Smooth muscle cell (in vitro differentiated cells): ENCODE measurements at regions not wholly inside any gene's neighbourhood (a gene's known extent, or its start where the extent isn't known, plus 50 kb on each side); places are given as distances from the start of the nearest gene placed in this dataset.
A peak's percentile ranks its signal among the peaks of the same experiment; 100 is the strongest.

ENCODE experiments used
- DNase-seq: peaks from one replicate; lab custom pipeline; 2025; ENCODE audit not compliant: unreplicated experiment; lab: John Stamatoyannopoulos, UW
- H2AFZ ChIP-seq: fragments of 200-600 bp; sonication (generic); 2 replicates; pipeline ENCODE4 v1.6.0; 2016; ENCODE audit warnings: antibody characterized with exemption, low read depth, mild to moderate bottlenecking
- H3F3A ChIP-seq: fragments of 200-600 bp; sonication (generic); 2 replicates; pipeline ENCODE4 v1.6.0; 2017; ENCODE audit warnings: antibody characterized with exemption, low read depth
- H3K27ac ChIP-seq: fragments of 200-600 bp; sonication (generic); 2 replicates; pipeline ENCODE4 v1.5.1; 2016; ENCODE audit warnings: low read depth, mild to moderate bottlenecking
- H3K27me3 ChIP-seq: fragments of 200-600 bp; sonication (generic); 2 replicates; pipeline ENCODE4 v1.6.1; 2016; ENCODE audit warnings: low read depth, mild to moderate bottlenecking
- H3K36me3 ChIP-seq: fragments of 200-600 bp; sonication (generic); 2 replicates; pipeline ENCODE4 v1.5.1; 2016; ENCODE audit warnings: low read depth
- H3K4me1 ChIP-seq: fragments of 200-600 bp; sonication (generic); 2 replicates; pipeline ENCODE4 v1.5.1; 2016; ENCODE audit warnings: low read depth
- H3K4me2 ChIP-seq: fragments of 200-600 bp; sonication (generic); 2 replicates; pipeline ENCODE4 v1.6.0; 2016; ENCODE audit warnings: mild to moderate bottlenecking
- H3K4me3 ChIP-seq: fragments of 200-600 bp; sonication (generic); 2 replicates; pipeline ENCODE4 v1.5.1; 2016; ENCODE audit warnings: mild to moderate bottlenecking
- H3K79me2 ChIP-seq: fragments of 200-600 bp; sonication (generic); 2 replicates; pipeline ENCODE4 v1.6.0; 2016; ENCODE audit warnings: low read depth, mild to moderate bottlenecking
- H3K9ac ChIP-seq: fragments of 200-600 bp; sonication (generic); 2 replicates; pipeline ENCODE4 v1.6.0; 2016; ENCODE audit warnings: low read depth
- H3K9me3 ChIP-seq: fragments of 200-600 bp; sonication (generic); replicated peaks from 2 replicates; pipeline ENCODE4 v1.5.1; 2016; ENCODE audit warnings: low read depth
- H4K20me1 ChIP-seq: fragments of 200-600 bp; sonication (generic); 2 replicates; pipeline ENCODE4 v1.6.0; 2016; ENCODE audit warnings: low read depth
- CTCF ChIP-seq: fragments of 200-600 bp; sonication (generic); IDR thresholded peaks from 2 replicates; pipeline ENCODE4 v1.5.1; 2017; ENCODE audit warnings: borderline replicate concordance, mild to moderate bottlenecking, antibody characterized with exemption; ENCODE audit not compliant: insufficient read depth, poor library complexity, severe bottlenecking
- WGBS: methylation state at CpG from one replicate; pipeline ENCODE4 v1.1.7; 2016; ENCODE audit warnings: low lambda C conversion rate; 5-methylcytosine and 5-hydroxymethylcytosine counted together

DNA sequence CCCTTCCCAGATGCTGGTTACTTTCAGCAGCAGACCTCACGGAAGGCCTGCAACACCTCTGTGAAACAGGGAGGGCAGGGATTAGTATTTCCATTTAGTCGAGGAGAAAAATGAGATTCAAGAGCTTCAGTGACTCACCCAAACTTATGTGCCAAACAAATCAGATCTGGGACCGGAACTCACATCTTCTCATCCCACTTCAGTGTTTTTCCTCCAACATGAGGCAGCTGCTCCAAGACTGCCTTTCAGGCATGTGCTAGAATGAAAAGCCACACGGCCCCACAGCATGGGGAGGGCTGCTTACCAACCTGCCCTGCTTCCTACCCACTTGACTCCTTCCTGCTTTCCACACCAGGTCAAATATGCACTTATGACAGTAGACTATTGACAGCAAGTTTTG, 129.4 kb upstream of the SLC24A5 start:
- Histone ChIP-seq H3K36me3 (no peaks in the 10 kb centered on the region), H3K4me2 (no peak overlapping the region), H3K27me3 (no peaks in the 10 kb centered on the region), H3K4me3 (no peak overlapping the region), H3K9me3 (no peaks in the 10 kb centered on the region), H2AFZ (no peak overlapping the region), H3F3A (no peaks in the 10 kb centered on the region), H3K9ac (no peak overlapping the region), H3K79me2 (no peaks in the 10 kb centered on the region), H3K27ac (no peak overlapping the region), H4K20me1 (no peaks in the 10 kb centered on the region), H3K4me1 (peaks cover 15% of the 10 kb centered on the region)
- no peak for TF ChIP-seq CTCF
- no peak for DNase-seq
- WGBS: 72% methylated on average over 4 of the region's 4 CpGs

DNA sequence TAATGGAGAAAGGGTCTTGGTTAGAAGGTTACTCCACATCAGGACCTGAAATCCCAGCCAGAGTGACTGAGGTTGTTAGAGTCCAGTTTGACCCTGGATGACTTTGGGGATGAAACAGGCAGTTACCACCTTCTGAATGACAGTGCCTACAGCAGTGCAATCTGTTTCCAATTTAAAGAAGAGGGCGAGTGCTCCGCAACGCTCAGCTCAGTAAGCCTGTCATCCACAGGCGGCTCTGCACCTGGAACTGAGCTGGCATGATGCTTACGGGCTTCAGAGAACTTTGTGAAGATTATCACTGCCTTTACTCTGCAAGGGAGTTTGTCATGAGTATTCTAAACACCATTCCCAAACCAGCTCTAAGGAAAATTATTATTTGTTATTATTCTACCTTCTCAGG, 127.7 kb upstream of the SLC24A5 start:
- Histone ChIP-seq H3K27me3 (no peaks in the 10 kb centered on the region), H3K9me3 (no peaks in the 10 kb centered on the region), H3K9ac (no peak overlapping the region), H3K4me1 (no peaks in the 10 kb centered on the region), H3K79me2 (no peaks in the 10 kb centered on the region), H3K4me2 (no peak overlapping the region), H4K20me1 (no peaks in the 10 kb centered on the region), H3K4me3 (no peak overlapping the region), H3K27ac (no peak overlapping the region), H2AFZ (no peak overlapping the region), H3K36me3 (no peaks in the 10 kb centered on the region), H3F3A (no peaks in the 10 kb centered on the region)
- DNase-seq: no peak
- 87% methylated on average over 5 of the region's 5 CpGs for WGBS
- no peak for TF ChIP-seq CTCF

GRCh38 chr15:47997195-47998080, 123.4 kb upstream of the SLC24A5 start:
- Histone ChIP-seq H2AFZ (no peak overlapping the region), H3K36me3 (no peaks in the 10 kb centered on the region), H3K27me3 (no peaks in the 10 kb centered on the region), H4K20me1 (no peaks in the 10 kb centered on the region), H3K27ac (peak overlapping the region; percentile 39), H3K4me1 (no peaks in the 10 kb centered on the region), H3K9ac (no peak overlapping the region), H3K4me3 (no peak overlapping the region), H3K79me2 (no peaks in the 10 kb centered on the region), H3K9me3 (no peaks in the 10 kb centered on the region), H3K4me2 (no peak overlapping the region), H3F3A (no peaks in the 10 kb centered on the region)
- TF ChIP-seq CTCF: no peak
- 59% methylated on average over 7 of the region's 7 CpGs for WGBS
- no peak for DNase-seq

DNA sequence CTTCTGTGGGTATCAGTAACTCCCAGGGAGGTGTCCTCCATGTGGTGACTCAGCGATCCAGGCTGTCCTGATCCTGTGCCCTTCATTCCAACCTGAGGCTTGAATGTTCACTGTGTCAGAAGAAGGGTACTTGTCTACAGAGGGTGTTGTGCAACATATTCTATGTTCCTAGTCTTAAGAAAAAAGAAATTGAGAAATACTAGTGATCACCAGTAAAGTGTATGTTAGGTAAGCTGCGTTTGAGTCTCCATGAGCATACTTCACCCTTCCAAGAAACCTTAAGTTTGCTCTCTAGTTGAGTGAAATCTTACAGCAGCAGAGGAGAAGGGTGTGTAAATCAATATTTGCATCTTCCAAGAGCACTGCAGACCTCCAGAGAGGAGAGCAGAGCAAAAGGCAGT, 122.2 kb upstream of the SLC24A5 start:
- no peaks in the 10 kb centered on the region for H3K36me3 ChIP-seq
- H3K9ac ChIP-seq: no peak overlapping the region
- no peaks in the 10 kb centered on the region for H3K4me1 ChIP-seq
- 93% methylated on average over 2 of the region's 2 CpGs for WGBS
- no peaks in the 10 kb centered on the region for H3K27me3 ChIP-seq
- H3K27ac ChIP-seq: no peak overlapping the region
- H3K4me2 ChIP-seq: no peak overlapping the region
- no peak for TF ChIP-seq CTCF
- H3K4me3 ChIP-seq: no peak overlapping the region
- no peak overlapping the region for H2AFZ ChIP-seq
- H4K20me1 ChIP-seq: no peaks in the 10 kb centered on the region
- H3F3A ChIP-seq: no peaks in the 10 kb centered on the region
- DNase-seq: no peak
- no peaks in the 10 kb centered on the region for H3K9me3 ChIP-seq
- no peaks in the 10 kb centered on the region for H3K79me2 ChIP-seq
